Muscle of back (tissue), 3 donors: ENCODE measurements at regions not wholly inside any gene's neighbourhood (a gene's known extent, or its start where the extent isn't known, plus 50 kb on each side); places are given as distances from the start of the nearest gene placed in this dataset.
A peak's percentile ranks its signal among the peaks of the same experiment; 100 is the strongest.

Source experiments
- DNase-seq, 3 donors: peaks; one replicate each; pipeline versions ENCODE4 v3.0.0 to v3.0.0-alpha.2; 2013

DNA sequence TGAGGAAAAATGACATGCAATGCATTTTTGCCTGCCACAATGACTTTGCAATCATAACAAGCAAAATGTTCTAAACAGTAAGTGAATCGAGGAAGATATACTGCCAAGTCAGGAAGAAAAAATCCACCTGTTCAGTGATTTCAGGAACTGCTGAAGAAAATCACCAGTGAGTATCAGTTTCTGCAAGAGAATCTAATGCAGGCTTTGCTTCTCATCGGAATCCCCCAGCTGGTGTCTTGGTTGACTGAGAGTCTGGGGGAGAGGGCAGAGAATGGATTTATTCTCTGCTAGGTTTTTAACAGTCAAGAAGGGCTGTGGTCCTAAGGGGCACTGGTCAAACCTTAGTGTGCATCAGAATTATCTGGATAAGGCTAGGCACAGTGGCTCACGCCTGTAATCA is 363.4 kb downstream of the CDH26 start:
- no peak for DNase-seq

DNA sequence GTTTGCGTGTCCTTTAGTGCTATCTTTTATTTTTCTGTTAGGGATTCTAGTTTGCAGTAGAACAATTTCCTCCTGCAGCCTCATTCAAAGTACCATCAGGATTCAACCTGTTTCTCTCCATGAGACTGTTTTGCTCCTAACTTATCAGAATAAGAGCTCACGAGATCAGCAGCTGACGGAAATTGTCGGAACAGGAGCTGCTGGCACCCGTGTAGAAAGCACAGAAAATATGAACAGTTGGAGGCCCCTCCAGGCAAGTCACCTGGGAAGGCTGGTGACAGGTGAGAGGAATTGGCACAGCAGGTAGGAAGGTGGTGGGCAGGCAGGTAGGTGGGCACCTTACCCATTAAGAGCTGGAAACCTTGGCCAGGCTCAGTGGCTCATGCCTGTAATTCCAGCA is 368.6 kb downstream of the CDH26 start:
- DNase-seq: no peak

DNA sequence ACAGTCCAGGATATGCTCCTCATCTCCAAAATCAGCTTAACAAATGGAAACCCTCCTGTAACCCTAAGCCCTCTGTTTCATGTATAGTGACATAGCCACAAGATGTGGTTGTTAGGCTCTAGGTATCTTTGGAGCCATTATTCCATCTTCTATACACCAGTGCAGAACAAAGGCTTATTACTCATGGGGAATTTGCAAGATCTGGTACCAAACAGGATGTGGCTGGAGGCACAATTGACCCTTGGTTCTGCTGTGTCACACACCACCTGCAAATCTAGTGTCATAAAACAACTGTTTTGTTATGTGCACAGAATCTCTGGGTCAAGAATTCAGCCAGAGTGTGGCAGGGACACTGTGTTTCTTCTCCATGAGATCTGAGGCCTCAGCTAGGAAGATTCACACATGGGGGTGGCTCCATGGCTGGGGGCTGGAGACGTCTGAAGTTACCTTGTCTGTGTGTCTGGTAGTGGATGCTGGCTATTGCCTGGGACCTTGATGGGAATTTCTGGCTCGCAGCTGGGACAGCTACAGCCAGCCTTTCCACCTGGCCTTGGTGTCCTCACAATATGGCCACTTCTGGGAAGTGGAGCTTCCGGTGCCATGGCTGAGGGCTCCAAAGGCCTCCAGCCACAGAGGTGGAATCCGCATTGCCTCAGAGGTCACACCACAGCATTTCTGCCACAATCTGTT is 369.9 kb downstream of the CDH26 start:
- DNase-seq: no peak

DNA sequence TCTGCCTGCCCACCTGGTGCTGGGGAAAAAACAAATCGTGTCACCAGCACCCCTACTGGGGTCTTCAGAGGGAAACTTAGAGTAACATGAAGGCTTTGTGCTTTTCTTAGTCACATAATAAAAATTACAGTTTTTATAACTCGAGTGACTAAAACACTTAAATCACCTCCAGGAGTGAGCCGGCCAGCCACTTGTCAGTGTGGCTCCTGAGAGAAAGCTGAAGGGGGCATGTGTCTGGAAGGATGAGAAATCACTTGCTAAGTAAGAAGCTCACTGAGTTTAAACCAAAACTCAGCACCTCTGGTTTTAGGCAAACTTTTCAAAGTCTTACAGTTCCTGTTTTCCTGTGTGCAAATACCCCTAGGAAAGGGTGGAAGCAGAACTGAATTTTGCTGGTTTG is 372.2 kb downstream of the CDH26 start:
- no peak for DNase-seq

DNA sequence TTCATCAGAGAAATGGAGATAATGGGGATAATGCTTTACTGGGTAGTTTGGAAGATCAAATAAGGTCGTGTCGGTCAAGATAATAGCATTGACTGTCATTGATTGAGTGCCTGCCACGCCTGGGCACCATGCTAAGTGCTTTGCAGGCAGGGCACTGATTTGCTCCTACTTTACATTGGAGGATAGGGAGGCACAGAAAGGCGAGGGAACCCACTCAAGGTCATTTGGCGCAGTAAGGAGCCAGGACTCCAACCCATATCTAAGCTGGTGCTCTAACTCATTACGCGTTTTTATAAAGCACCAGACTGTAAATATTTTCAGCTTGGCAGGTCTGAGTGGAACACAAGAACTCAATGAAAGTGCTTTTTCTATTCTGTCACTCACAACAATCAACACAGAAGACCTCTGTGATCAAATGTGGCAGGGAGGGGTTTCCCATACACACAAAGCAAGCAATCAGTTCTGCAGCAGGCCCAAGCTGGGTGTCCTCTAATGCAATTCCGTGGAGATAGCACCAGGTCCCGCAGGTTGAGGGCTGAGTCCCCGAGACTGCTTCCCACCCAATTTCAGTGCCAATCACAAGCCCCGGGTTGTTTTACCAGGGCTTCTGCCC is 373.6 kb downstream of the CDH26 start:
- DNase-seq: no peak

DNA sequence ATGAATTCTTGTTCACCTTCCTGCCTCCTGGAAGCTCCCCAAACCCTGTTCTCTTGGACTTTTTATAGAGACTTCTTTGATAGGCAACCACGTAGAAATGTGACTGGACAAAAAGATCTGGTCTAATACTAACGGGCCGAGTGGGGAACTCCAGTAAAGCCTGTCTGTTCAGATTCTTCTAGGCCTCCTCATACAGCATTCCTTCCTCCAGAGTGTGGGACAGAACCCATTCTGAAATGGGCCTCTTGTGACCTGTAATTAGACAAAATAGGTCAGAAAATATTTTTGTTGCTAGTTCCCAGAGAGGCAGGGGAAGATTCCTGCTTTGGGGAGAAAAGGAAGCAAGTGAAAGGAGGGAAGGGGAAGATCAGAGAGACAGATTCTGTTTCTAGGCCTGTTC is 374.3 kb downstream of the CDH26 start:
- no peak for DNase-seq

DNA sequence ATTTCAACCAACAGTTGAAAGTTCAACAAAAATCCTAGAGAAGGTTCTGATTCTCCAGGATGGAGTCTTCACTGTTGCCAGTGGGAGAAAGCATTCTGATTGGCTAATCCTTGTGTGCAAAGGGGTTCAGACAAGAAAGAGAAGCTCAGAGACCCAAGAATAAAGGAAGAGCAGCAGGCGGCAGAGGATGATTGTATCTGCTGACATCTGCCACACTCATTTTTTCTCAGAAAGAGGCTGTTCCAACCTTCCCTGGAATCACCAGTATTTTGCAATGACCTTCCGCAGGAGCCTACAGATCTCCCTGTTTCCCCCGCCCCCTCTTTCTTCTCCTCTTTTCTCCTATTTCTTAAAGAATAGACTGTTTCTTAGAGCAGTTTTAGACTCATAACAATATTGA is 376.7 kb downstream of the CDH26 start:
- no peak for DNase-seq

DNA sequence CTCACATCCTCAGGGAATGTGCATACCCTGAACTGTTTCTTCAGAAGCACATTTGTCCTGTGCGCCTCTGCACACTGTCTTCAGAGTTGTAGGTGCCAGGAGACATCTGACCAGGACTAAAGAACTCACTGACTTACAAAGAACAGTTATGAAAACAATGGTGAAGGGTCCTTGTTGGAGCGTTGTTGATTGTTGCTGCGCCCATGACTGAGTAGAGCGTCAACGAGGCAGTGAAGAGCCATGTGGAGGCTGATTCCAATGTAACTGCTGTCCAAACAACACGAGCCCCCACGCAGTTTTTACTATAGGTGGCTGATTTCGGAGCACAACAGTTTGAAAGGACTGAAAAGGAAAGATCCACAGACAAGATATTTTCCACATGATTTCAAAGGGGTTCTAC is 380.3 kb downstream of the CDH26 start:
- no peak for DNase-seq

DNA sequence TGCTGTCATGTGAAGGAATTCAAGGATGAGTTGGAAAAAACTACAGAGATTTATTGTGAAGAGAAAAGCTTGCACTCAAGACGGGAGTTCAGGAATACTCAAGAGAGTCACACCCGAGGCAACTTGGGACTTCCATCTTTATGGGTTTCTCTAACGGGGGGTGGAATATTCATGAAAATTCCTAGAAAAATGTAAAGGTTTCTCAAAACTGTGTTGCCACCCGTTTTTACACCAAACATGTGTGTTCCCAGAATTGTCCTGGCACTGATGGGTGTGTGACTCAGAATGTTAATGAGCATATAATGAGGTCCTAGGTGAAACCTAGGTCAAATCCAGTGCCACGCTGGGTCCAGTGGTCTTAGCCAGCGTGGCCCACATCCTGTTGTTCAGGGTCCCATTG is 381.5 kb downstream of the CDH26 start:
- no peak for DNase-seq

DNA sequence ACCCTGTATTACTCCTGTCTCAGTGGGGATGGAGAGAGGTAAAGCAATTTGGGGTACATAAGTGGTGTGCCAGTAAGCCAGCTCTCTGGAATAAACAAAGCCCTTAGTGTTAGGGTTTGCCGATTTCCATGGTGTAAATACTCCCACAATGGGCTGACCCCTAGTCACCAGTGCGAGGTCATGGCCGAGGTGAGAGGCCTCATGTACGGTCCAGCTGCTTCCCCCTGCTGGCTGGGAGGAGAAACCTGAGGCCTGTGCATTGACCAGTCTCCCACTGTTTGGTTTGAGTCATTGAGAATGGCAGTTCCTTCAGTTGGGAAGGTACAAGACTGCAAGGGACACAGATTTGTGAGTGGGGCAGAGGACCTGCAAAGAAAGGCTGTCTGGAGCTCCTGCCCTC is 382.0 kb downstream of the CDH26 start:
- no peak for DNase-seq

DNA sequence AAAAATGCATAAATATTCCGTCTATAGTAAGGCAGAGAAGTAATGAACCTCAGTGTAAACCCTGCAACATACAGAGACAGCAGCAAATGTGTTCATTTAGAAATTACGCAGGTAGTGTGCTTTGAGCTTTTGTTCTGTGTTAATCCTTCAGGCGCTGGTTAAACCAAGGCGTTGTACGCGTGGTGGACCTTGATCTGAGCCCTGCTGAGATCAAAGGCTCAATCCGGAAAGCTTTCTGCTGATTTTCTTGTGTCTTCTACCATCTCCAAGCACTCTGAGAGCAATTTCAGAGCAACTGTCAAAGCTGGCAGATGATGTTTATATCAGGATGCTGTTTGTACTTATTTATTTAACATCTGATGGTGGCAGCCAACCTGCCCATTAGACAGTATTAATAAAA is 382.8 kb downstream of the CDH26 start:
- DNase-seq: no peak

DNA sequence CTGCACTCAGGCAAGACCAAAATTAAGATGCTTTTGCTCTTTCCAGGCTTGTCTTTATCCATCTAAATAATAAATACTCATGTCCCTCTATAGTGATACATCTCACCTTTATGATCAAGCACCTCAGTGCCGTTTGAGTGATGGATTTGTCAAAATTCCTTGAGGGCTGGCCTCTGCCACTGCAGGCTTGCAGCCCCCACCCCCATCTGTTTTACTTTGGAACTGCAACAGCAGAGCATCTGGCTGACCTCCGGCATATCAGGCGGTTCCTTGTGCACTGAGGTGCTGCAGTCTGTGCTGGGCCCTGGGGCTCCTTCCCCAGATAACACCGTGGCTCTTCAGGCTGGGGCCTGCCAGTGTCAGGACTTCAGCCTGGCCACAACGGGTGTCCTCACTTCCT is 386.9 kb downstream of the CDH26 start:
- no peak for DNase-seq

DNA sequence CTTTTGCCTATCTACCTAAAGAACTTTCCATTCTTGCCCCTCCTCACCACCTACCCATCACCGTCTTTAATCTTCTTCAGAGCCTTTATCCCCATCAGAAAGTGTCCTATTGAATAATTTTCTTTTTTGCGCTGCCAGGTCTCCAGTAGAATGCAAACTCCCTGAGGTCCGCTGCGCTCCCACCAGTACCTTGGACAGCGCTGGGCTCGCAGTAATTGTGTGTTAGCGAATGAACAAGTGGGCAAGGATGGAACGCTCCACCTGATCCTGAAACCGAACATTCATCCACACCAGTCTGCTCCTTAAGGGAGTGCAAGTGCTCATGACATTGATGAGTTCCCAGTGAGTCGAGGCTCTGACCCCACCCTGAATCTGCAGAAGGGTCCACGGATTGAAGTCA is 391.2 kb downstream of the CDH26 start:
- DNase-seq: no peak

DNA sequence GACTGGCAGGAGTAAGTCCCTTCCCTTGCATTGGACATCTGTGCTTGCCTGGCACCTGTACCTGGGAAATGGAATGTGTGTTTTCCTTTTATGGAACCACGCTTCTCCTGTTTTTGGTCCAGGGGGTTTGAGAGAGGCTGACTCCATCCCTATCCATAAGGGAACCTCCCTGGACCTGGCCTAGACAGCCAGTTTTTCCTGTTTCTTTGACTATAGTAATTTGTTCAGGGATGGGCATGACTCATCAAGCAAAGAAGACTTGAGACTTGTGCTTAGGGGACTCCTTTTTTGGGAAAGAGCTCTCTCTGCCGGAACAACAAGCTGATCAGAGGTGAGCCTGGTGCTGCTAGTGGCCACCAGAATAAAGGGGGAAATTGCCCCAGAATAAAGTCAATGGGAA is 393.8 kb downstream of the CDH26 start:
- DNase-seq: no peak

DNA sequence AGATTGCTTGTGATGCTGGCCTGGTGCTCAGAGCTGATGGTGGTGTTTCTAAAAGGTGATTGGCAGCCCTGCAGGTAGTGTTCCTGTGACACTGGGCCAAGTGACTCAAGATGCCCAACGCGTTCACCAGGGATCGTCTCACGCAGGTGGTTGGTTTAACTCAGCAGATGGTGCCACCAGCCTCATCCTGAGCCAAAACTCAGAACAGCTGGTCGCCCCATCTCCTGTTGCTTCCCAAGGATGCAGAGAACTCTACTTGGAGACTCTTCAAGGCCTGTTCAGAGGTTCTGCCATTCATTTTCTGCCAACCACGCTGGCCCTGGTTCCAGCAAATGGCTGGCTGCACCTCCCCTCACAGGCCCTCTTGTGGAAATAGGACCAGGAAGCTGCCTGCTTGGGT is 394.4 kb downstream of the CDH26 start:
- no peak for DNase-seq

DNA sequence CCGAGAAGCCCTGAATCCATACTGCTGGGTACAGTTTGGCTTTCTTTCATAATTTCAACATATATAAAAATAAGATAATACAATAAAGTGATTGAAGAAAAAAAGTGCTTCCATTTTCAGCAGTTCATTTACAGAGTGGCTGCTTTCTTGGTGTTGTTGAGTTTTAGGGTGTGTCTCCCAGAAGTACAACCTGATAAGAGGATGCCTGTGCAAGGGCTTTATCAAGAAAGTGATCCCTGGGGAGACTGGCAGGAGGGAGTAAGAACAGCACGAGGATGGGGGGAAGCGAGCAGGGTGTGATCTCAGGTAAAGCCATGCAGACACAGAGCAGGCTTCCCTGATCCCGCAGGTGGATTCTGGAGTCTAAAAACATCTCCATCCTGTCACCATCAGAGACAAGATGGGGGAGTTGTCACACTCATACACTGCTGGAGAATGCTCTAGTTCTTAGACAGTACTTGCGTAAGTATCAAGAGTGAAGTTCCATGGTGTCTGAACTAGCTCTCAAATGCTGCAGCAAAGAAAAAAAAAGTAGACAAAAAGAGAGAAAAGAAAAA is 395.9 kb downstream of the CDH26 start:
- DNase-seq: no peak

DNA sequence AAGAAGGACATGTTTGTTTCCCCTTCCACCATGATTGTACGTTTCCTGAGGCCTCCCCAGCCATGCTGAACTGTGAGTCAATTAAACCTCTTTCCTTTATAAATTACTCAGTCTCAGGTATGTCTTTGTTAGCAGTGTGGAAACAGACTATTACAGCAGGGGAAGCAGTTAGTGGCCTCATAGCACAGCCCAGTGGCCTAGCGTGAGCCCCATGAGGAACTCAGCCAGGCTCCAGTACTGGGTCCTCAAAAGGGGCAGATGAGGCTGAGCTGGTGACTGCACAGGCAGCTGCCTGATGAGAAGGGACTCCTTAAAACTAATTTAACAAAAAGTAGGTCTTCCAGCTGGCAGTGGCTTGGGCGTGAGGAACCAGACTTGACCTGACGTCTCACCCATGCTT is 399.9 kb downstream of the CDH26 start:
- DNase-seq: no peak

DNA sequence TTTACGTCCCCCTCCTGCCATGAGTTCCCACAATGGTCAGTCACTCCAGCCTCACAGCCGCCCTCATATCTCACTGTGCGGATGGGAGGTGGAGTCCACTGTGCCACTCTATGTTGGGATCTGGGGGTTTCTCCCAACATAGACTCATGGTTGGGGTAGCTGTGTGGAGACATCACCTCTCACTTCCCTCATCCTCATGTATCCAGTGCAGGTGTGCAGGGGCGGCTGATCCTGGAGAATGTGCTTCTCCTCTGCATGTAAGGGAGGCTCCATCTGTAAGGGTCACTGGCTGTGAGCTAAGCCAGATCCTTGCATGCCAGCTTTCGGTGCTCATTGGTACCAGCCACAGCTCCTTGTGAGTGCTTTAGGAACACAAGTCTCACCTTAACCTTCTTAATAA is 400.8 kb downstream of the CDH26 start:
- DNase-seq: no peak

DNA sequence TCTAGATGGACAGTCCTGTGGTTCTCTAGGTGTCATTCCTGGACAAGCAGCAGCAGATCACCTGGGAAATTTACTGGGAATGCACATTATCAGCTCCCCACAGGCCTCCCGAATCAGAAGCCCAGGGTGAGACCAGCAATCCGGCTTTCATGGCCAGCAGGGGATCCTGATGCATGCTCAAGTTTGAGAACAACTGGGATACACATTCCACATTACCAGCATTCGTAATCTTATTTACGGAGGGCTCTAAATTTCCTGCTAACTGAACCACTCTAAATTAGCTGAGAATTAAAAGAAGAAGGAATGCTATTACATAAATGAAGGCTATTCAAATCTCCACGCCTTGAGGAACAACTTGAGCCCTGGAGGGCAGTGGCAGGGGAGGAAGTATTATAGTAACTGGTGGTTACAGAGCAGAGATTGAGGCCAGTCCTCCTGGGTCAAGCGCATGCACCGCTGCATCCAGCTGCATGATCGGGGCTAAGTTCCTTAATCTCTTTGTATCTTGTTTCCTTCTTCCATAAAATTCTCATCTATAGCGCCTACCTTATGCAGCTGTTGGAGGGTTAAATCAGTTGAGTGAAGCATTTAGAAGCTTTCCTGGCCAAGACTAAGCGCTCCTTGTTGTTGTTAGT is 403.7 kb downstream of the CDH26 start:
- peak in 1 of 3 donors; percentile 25 for DNase-seq

DNA sequence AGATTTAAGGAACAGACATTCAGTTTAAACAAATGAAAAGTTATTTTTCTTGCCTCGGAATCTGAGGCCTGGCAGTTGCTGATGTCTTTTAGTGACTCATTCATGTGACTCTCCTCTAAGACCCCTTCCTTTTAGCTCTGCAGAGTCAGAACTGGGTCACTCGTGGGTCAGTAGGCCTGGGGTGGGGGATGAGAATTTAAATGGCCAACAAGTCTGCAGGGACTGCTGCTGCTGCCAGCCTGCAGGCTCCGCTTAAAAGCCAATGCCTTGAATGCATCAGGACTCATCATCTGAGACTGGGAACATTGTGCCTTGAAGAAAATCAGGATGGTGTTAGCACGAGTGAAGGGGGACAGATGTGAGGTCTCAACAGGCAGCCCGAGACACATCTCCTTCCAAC is 404.3 kb downstream of the CDH26 start:
- peak in 1 of 3 donors; percentile 9 for DNase-seq

DNA sequence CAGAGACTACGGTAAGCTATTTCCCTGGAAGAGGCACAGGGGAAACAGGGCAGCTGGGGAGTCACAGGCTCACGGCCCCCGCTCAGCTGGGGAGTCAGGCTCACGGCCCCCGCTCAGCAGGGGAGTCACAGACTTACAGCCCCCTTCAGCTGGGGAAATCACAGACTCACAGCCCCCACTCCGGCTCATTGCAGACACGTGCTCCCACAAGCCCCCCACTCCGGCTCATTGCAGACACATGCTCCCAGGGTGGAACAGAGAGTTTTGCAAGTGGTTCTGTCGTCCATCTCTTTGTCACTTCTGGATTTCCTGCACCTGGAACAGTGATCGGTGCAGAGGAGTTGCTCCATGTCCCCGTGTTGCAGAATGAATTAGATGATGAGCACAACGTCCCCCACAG is 405.5 kb downstream of the CDH26 start:
- DNase-seq: no peak

DNA sequence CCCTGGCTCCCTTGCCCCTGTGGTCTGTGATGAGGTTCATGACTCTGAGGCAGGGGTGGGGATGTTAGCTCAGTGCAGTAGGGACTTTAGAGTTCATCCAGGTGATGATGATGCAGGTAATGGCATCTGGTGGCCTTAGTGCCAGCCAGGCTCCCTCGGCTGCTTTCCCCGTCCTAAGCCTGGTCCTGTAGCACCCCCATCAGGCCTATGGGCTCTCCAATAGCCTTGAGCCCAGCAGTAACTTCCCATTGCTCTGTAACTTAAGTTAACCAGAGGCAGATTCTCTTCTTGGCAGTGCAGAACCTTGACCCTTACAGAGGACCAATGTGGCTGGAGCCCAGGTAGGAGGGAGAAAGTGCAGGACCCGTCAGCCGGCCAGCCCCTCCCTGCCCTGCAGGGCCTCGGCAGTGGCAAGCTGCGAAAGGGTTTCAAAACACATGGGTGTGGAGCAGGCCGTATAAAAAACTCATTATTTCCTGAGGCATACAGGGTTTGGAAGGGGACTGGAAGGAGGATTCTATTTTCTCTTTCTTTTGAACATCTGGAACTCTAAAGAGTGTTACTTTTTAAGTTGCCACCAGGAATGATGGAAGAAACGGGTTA is 406.9 kb downstream of the CDH26 start:
- no peak for DNase-seq

DNA sequence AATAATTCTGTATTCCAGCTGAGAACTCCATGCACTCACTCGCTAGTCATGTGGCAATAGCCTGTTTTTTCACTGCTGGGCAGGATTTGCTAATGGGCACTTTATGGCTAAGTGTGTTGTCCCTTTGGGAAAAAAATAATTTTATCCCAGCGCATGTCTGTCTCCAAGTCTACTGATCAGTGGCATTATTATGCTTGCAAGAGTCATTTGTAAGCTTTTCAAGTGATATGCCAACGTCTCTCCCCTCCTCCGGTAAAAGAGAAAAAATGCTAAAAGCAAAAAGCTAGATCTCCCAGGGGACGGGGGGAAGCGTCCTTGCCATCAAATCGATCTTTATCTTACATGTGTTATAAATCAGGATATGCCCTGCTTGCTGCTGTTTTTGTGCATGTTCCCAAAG is 407.7 kb downstream of the CDH26 start:
- no peak for DNase-seq
